ENCODE measurements at regions not wholly inside any gene's neighbourhood (a gene's known extent, or its start where the extent isn't known, plus 50 kb on each side); places are given as distances from the start of the nearest gene placed in this dataset.

GRCh38 chr12:125389061-125389697 lies 323.9 kb downstream of the AACS start:
- H3K4me3 ChIP-seq (ENCODE audit: low read length), result no peak overlapping the region
- no peak for DNase-seq (ENCODE audit: low read depth, low spot score)

GRCh38 chr12:125393569-125393968 lies 328.3 kb downstream of the AACS start:
- H3K4me3 ChIP-seq (ENCODE audit: low read length), result no peak overlapping the region
- no peak for DNase-seq (ENCODE audit: low read depth, low spot score)

- no peak overlapping the region for H3K4me3 ChIP-seq (ENCODE audit: low read length)
- peak; percentile 7 for DNase-seq (ENCODE audit: low read depth, low spot score)
These were observed 330.5 kb downstream of the AACS start for GRCh38 chr12:125395583-125396215.

DNA sequence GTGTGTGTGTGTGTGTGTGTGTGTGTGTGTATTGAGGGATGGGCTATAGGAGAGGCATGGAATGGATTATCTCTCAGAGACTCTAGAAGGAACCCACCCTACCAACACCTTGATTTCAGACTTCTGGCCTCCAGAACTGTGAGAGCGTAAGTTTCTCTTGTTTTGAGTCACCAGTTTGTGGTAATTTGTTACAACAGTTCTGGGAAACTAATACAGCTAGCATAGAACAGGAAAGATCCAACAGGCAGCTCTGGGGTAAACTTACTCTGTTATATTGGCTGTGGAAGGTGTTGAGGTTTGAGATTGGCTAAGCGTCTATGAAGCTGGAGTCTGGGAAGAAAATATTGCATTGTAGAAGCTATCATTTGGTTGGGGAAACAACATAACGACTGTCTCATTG lies 334.3 kb downstream of the AACS start:
- H3K4me3 ChIP-seq (ENCODE audit: low read length), result no peak overlapping the region
- DNase-seq (ENCODE audit: low read depth, low spot score), result no peak

DNA sequence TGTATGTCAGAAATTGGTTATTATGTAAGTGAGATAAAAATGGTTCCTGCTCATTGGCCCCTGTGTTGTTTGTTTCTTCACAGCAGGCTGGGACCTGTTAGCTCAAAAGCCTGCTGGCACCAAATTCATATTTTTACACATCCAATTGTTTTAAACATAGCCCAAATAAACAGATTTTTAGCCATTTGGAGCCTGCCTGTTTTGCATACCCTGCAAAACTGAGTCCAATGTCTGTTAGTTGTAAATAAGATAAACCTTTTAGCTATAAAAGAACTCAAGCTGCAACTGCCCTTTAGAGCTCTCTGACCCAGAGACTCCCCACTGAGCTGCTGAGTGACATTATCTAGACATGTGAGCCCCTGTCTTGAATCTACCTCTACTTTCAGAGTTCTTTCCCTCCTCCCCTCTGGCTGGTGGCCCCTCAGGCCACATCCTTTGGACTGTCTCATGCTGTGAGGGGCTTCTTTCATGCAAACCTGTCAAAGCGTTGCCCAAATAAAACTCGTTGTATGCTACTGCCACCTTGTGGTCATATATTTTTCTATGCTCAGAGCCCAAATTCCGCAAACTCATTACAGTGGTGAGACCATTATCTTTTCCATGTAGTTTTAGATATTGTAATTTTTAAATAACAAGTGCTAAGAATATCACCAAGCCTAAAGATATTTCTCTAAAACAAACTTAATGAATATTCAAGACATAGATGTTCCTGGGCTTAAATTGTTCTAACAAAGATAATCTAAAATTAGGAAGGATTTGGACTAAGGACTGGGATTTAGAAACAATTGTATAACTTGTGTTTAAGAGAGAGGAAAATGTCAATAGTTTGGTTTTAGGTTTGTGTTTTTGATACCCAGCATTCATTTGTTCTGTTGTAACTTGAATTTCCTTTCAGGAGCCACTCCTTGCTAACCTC lies 337.9 kb downstream of the AACS start:
- peak; percentile 47 for DNase-seq (ENCODE audit: low read depth, low spot score)

DNA sequence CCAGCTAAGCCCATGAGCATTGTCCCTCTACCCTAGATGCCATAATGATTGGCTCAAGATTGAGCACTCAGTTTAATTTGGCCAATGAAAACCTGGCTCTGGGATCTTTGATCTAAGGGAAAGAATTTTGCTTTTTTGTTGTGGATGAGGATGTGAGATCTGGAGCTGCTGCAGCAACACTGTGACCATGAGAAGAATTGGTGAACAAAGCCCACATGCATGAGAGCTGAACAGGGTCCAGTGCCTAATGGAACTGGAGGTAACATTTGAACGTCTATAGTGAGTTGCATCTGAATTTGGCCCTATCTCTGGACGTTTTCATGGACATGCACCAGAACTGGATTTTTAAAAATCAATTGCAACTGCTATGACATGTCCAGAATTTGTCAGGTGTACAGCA lies 338.6 kb downstream of the AACS start:
- no peak overlapping the region for H3K4me3 ChIP-seq (ENCODE audit: low read length)
- no peak for DNase-seq (ENCODE audit: low read depth, low spot score)

More for the DNA sequence above, 337.9 kb downstream of the AACS start:
- H3K4me3 ChIP-seq (ENCODE audit: low read length), result no peak overlapping the region

GRCh38 chr12:125406131-125406530 lies 340.9 kb downstream of the AACS start:
- no peak for DNase-seq (ENCODE audit: low read depth, low spot score)
- no peak overlapping the region for H3K4me3 ChIP-seq (ENCODE audit: low read length)

- no peak for DNase-seq (ENCODE audit: low read depth, low spot score)
These were observed 343.5 kb downstream of the AACS start for GRCh38 chr12:125408718-125409117.

GRCh38 chr12:125412506-125412905 lies 347.3 kb downstream of the AACS start:
- DNase-seq (ENCODE audit: low read depth, low spot score), result no peak
- no peak overlapping the region for H3K4me3 ChIP-seq (ENCODE audit: low read length)

More at GRCh38 chr12:125408718-125409117, 343.5 kb downstream of the AACS start:
- H3K4me3 ChIP-seq (ENCODE audit: low read length), result no peak overlapping the region

GRCh38 chr12:125417446-125417845 lies 352.2 kb downstream of the AACS start:
- DNase-seq (ENCODE audit: low read depth, low spot score), result no peak
- no peak overlapping the region for H3K4me3 ChIP-seq (ENCODE audit: low read length)

DNA sequence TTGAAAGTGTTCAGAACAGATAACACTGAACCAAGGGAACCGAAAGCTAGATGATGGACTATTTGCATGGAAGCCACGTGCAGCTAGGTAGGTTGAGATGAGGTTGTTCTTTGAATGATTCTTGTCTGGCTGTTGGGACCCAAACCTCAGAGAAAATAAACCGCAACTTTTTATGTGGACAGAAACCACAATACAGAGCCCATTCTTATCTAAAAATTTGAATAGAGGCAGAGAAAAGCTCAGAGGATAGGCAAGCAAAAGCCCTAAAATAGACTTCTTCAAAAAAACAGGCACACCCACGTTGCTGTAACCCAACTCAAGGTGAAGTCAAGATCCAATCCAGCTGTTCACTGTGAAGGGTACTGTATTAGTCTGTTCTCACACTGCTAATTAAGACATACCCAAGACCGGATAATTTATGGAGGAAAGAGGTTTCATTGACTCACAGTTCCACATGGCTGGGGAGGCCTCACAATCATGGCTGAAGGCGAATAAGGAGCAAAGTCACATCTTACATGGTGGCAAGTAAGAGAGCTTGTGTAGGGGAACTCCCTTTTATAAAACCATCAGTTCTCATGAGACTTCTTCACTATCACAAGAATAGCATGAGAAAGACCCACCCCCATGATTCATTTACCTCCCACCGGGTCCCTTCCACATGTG lies 353.8 kb downstream of the AACS start:
- DNase-seq (ENCODE audit: low read depth, low spot score), result peak; percentile 86
- H3K4me3 ChIP-seq (ENCODE audit: low read length), result no peak overlapping the region

DNA sequence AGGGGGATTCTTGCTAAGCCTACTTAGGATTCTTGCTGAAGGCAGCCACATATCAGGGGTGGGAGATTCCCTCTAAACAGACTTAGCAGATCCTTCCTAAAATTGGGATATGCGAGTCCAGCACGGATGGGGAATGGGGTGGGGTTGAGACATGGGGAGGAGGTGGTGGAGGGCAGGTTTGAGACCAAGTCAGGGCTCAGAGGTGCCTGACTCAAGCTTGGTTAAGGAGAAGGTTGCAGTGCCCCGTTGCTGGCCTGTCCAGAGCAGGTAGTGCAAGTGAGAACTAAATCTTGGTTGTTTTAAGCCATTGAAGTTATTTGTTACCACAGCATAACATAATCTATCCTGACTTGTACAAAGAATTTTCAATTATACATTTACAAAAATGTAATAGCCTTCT lies 359.7 kb downstream of the AACS start:
- no peak for DNase-seq (ENCODE audit: low read depth, low spot score)
- H3K4me3 ChIP-seq (ENCODE audit: low read length), result no peak overlapping the region

- DNase-seq (ENCODE audit: low read depth, low spot score), result no peak
- no peak overlapping the region for H3K4me3 ChIP-seq (ENCODE audit: low read length)
These were observed 366.3 kb downstream of the AACS start for GRCh38 chr12:125431516-125431915.

- DNase-seq (ENCODE audit: low read depth, low spot score), result no peak
- no peak overlapping the region for H3K4me3 ChIP-seq (ENCODE audit: low read length)
These were observed 368.9 kb downstream of the AACS start for GRCh38 chr12:125434131-125434530.

GRCh38 chr12:125434936-125435443 lies 369.8 kb downstream of the AACS start:
- no peak overlapping the region for H3K4me3 ChIP-seq (ENCODE audit: low read length)
- no peak for DNase-seq (ENCODE audit: low read depth, low spot score)

GRCh38 chr12:125435871-125436270 lies 370.6 kb downstream of the AACS start:
- H3K4me3 ChIP-seq (ENCODE audit: low read length), result no peak overlapping the region
- no peak for DNase-seq (ENCODE audit: low read depth, low spot score)

GRCh38 chr12:125436686-125437085 lies 371.5 kb downstream of the AACS start:
- DNase-seq (ENCODE audit: low read depth, low spot score), result no peak
- H3K4me3 ChIP-seq (ENCODE audit: low read length), result no peak overlapping the region

GRCh38 chr12:125440399-125440798 lies 375.2 kb downstream of the AACS start:
- no peak for DNase-seq (ENCODE audit: low read depth, low spot score)
- no peak overlapping the region for H3K4me3 ChIP-seq (ENCODE audit: low read length)

DNA sequence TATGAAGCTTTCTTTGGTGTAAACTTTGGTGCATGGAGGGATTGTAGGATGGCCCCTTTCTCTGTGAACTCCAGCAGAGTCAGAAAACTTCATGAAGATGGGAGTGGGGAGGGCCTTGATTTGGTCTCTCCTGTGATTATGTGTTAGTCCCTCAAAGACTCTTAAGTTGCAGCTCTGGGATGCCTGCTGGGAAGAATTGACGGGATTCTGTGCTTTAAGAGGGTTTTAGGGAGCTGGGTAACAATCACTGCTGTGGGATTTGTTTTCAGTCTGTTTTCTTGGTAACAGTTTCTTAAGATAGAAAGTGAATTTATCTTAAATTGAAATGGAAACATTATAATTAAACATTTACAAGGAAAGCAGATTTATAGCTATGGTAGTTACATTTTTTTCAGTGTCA lies 378.1 kb downstream of the AACS start:
- H3K4me3 ChIP-seq (ENCODE audit: low read length), result no peak overlapping the region
- no peak for DNase-seq (ENCODE audit: low read depth, low spot score)

Measured in Jurkat, Clone E6-1 (cell line).